ENCODE measurements at regions not wholly inside any gene's neighbourhood (a gene's known extent, or its start where the extent isn't known, plus 50 kb on each side); places are given as distances from the start of the nearest gene placed in this dataset.

GRCh38 chr3:46112984-46113383 is 85.7 kb upstream of the XCR1 start:
- DNase-seq, result no peak

- DNase-seq, result no peak
Measured at GRCh38 chr3:46112296-46112695, 85.0 kb upstream of the XCR1 start.

- no peak for DNase-seq
Measured at GRCh38 chr3:46110701-46111493, 83.6 kb upstream of the XCR1 start.

- no peak for DNase-seq
Measured at GRCh38 chr3:46107682-46108081, 80.4 kb upstream of the XCR1 start.

GRCh38 chr3:46105306-46105919 is 78.1 kb upstream of the XCR1 start:
- no peak for DNase-seq

- DNase-seq, result no peak
Measured at GRCh38 chr3:46104706-46105105, 77.4 kb upstream of the XCR1 start.

GRCh38 chr3:46102780-46103130 is 75.5 kb upstream of the XCR1 start:
- DNase-seq, result no peak

GRCh38 chr3:46102059-46102779 is 74.9 kb upstream of the XCR1 start:
- no peak for DNase-seq

- no peak for DNase-seq
Measured at GRCh38 chr3:46100812-46101211, 73.5 kb upstream of the XCR1 start.

GRCh38 chr3:46098319-46098761 is 71.1 kb upstream of the XCR1 start:
- DNase-seq, result peak; percentile 11 to 14

GRCh38 chr3:46097691-46098241 is 70.5 kb upstream of the XCR1 start:
- DNase-seq, result peak; percentile 9

- no peak for DNase-seq
Measured at GRCh38 chr3:46096781-46097180, 69.5 kb upstream of the XCR1 start.

- DNase-seq, result no peak
Measured at GRCh38 chr3:46096336-46096735, 69.1 kb upstream of the XCR1 start.

GRCh38 chr3:46095307-46095706 is 68.0 kb upstream of the XCR1 start:
- no peak for DNase-seq

- no peak for DNase-seq
Measured at GRCh38 chr3:46094506-46094905, 67.2 kb upstream of the XCR1 start.

- no peak for DNase-seq
Measured at GRCh38 chr3:46093966-46094365, 66.7 kb upstream of the XCR1 start.

GRCh38 chr3:46093327-46093942 is 66.2 kb upstream of the XCR1 start:
- no peak for DNase-seq

GRCh38 chr3:46092702-46093080 is 65.4 kb upstream of the XCR1 start:
- no peak for DNase-seq

GRCh38 chr3:46091741-46092701 is 64.7 kb upstream of the XCR1 start:
- DNase-seq, result no peak

- DNase-seq, result no peak
Measured at GRCh38 chr3:46091046-46091445, 63.8 kb upstream of the XCR1 start.

GRCh38 chr3:46090161-46090591 is 62.9 kb upstream of the XCR1 start:
- DNase-seq, result no peak
